HG03439 (cell line): ENCODE measurements at regions not wholly inside any gene's neighbourhood (a gene's known extent, or its start where the extent isn't known, plus 50 kb on each side); places are given as distances from the start of the nearest gene placed in this dataset.

Experiments
- ATAC-seq: cut with Tn5 transposase; IDR thresholded peaks from one replicate; pipeline ENCODE4 v1.9.1; 2021; ENCODE audit warnings: mild to moderate bottlenecking, moderate library complexity; ENCODE audit not compliant: unreplicated experiment

GRCh38 chr12:17695495-17695894 lies 394.5 kb downstream of the RERGL start:
- no peak for ATAC-seq

GRCh38 chr12:17691369-17691768 lies 398.6 kb downstream of the RERGL start:
- no peak for ATAC-seq

- ATAC-seq: no peak
Measured at GRCh38 chr12:17680220-17680619, 409.8 kb downstream of the RERGL start.

GRCh38 chr12:17666641-17667324 lies 423.2 kb downstream of the RERGL start:
- no peak for ATAC-seq

GRCh38 chr12:17665839-17666238 lies 424.2 kb downstream of the RERGL start:
- ATAC-seq: no peak

- no peak for ATAC-seq
Measured at GRCh38 chr12:17661250-17661649, 428.7 kb downstream of the RERGL start.

GRCh38 chr12:17652436-17652835 lies 437.6 kb downstream of the RERGL start:
- ATAC-seq: no peak

- ATAC-seq: no peak
Measured at GRCh38 chr12:17642340-17642650, 447.7 kb downstream of the RERGL start.

GRCh38 chr12:17640615-17641014 lies 449.4 kb downstream of the RERGL start:
- ATAC-seq: no peak

GRCh38 chr12:17618831-17619230 lies 471.2 kb downstream of the RERGL start:
- no peak for ATAC-seq

GRCh38 chr12:17609701-17610100 lies 480.3 kb downstream of the RERGL start:
- no peak for ATAC-seq

- no peak for ATAC-seq
Measured at GRCh38 chr12:17609153-17609552, 480.8 kb downstream of the RERGL start.

- no peak for ATAC-seq
Measured at GRCh38 chr12:17595111-17595510, 494.9 kb downstream of the RERGL start.

GRCh38 chr12:17593715-17594406 lies 496.1 kb downstream of the RERGL start:
- ATAC-seq: no peak

- ATAC-seq: no peak
Measured at GRCh38 chr12:17592472-17592871, 497.5 kb downstream of the RERGL start.

- ATAC-seq: no peak
Measured at GRCh38 chr12:17591005-17591681, 498.9 kb downstream of the RERGL start.

GRCh38 chr12:17588968-17589367 lies 501.0 kb downstream of the RERGL start:
- ATAC-seq: no peak

- no peak for ATAC-seq
Measured at GRCh38 chr12:17579205-17580026, 510.6 kb downstream of the RERGL start.

- ATAC-seq: no peak
Measured at GRCh38 chr12:17577405-17577804, 512.6 kb downstream of the RERGL start.

- ATAC-seq: no peak
Measured at GRCh38 chr12:17572250-17572649, 517.7 kb downstream of the RERGL start.

GRCh38 chr12:17571047-17571446 lies 518.9 kb downstream of the RERGL start:
- no peak for ATAC-seq
